H9 (cell line): ENCODE measurements at regions not wholly inside any gene's neighbourhood (a gene's known extent, or its start where the extent isn't known, plus 50 kb on each side); places are given as distances from the start of the nearest gene placed in this dataset.

Experiments used
- DNase-seq: peaks from one replicate; pipeline ENCODE4 v3.0.0-alpha.2; 2017
- H2AFZ ChIP-seq: one replicate; pipeline ENCODE4 v1.6.1; 2013; ENCODE audit warnings: mild to moderate bottlenecking, low read length, control low read depth, moderate library complexity
- H2AK5ac ChIP-seq: 2 replicates; pipeline ENCODE4 v1.6.1; 2013; ENCODE audit warnings: low read length, control low read depth, mixed read lengths; ENCODE audit not compliant: insufficient read length
- H2BK120ac ChIP-seq: one replicate; pipeline ENCODE4 v1.6.1; 2013; ENCODE audit warnings: low read depth, mild to moderate bottlenecking, low read length, control low read depth, inconsistent platforms; ENCODE audit not compliant: poor library complexity, severe bottlenecking
- H2BK12ac ChIP-seq: 2 replicates; pipeline ENCODE4 v1.6.1; 2013; ENCODE audit warnings: low read length, control low read depth, mixed read lengths, low read depth; ENCODE audit not compliant: insufficient read length
- H2BK15ac ChIP-seq: 2 replicates; pipeline ENCODE4 v1.6.1; 2013; ENCODE audit warnings: low read depth, low read length, control low read depth
- H2BK20ac ChIP-seq: one replicate; pipeline ENCODE4 v1.6.1; 2013; ENCODE audit warnings: low read depth, mild to moderate bottlenecking, low read length, control low read depth, inconsistent platforms; ENCODE audit not compliant: poor library complexity, severe bottlenecking
- H2BK5ac ChIP-seq: 2 replicates; pipeline ENCODE4 v1.6.1; 2013; ENCODE audit warnings: low read length, control low read depth, mixed read lengths; ENCODE audit not compliant: insufficient read length
- H3K14ac ChIP-seq: 2 replicates; pipeline ENCODE4 v1.6.1; 2013; ENCODE audit warnings: low read length, control low read depth; ENCODE audit not compliant: insufficient read depth
- H3K18ac ChIP-seq: 2 replicates; pipeline ENCODE4 v1.6.1; 2013; ENCODE audit warnings: low read depth, mild to moderate bottlenecking, mixed read lengths, low read length, control low read depth; ENCODE audit not compliant: insufficient read length
- H3K23ac ChIP-seq: 2 replicates; pipeline ENCODE4 v1.6.1; 2013; ENCODE audit warnings: low read length, control low read depth, mixed read lengths, low read depth; ENCODE audit not compliant: insufficient read length
- H3K23me2 ChIP-seq: 2 replicates; pipeline ENCODE4 v1.6.1; 2013; ENCODE audit warnings: low read depth, mild to moderate bottlenecking, mixed read lengths, low read length, control low read depth; ENCODE audit not compliant: insufficient read length, poor library complexity, severe bottlenecking
- H3K27ac ChIP-seq: 2 replicates; pipeline ENCODE4 v1.5.1; 2013; ENCODE audit warnings: low read length, control low read depth, mixed read lengths, low read depth; ENCODE audit not compliant: insufficient read length
- H3K27me3 ChIP-seq: 2 replicates; pipeline ENCODE4 v1.6.1; 2013; ENCODE audit warnings: low read length, control low read depth, inconsistent platforms; ENCODE audit not compliant: insufficient read depth
- H3K4ac ChIP-seq: 2 replicates; pipeline ENCODE4 v1.6.1; 2013; ENCODE audit warnings: low read depth, mild to moderate bottlenecking, control low read depth, inconsistent platforms, low read length, moderate library complexity
- H3K4me1 ChIP-seq: 2 replicates; pipeline ENCODE4 v1.6.1; 2013; ENCODE audit warnings: low read length, control low read depth, inconsistent platforms; ENCODE audit not compliant: insufficient read depth
- H3K4me2 ChIP-seq: 2 replicates; pipeline ENCODE4 v1.6.1; 2013; ENCODE audit warnings: low read length, control low read depth, mixed read lengths; ENCODE audit not compliant: insufficient read length, insufficient read depth
- H3K56ac ChIP-seq: 2 replicates; pipeline ENCODE4 v1.6.1; 2013; ENCODE audit warnings: low read depth, mild to moderate bottlenecking, mixed read lengths, low read length, control low read depth; ENCODE audit not compliant: insufficient read length
- H3K79me1 ChIP-seq: 2 replicates; pipeline ENCODE4 v1.6.1; 2013; ENCODE audit warnings: low read depth, mild to moderate bottlenecking, moderate library complexity, low read length, control low read depth, inconsistent platforms; ENCODE audit not compliant: insufficient read depth, poor library complexity, severe bottlenecking
- H3K79me2 ChIP-seq: 2 replicates; pipeline ENCODE4 v1.6.1; 2013; ENCODE audit warnings: low read length, control low read depth, inconsistent platforms; ENCODE audit not compliant: insufficient read depth
- H3K9ac ChIP-seq: 2 replicates; pipeline ENCODE4 v1.6.1; 2013; ENCODE audit warnings: low read length, control low read depth, mixed read lengths; ENCODE audit not compliant: insufficient read length; ENCODE audit errors: extremely low read depth
- H3K9me3 ChIP-seq: one replicate; pipeline ENCODE4 v1.6.1; 2013; ENCODE audit warnings: low read depth, low read length, inconsistent platforms; ENCODE audit not compliant: control insufficient read depth
- H3T11ph ChIP-seq: one replicate; pipeline ENCODE4 v1.6.1; 2013; ENCODE audit warnings: mild to moderate bottlenecking, low read length, control low read depth, inconsistent platforms
- H4K20me1 ChIP-seq: one replicate; pipeline ENCODE4 v1.6.1; 2013; ENCODE audit not compliant: control insufficient read depth, insufficient read length, insufficient read depth
- H4K5ac ChIP-seq: 2 replicates; pipeline ENCODE4 v1.6.1; 2013; ENCODE audit warnings: low read depth, mild to moderate bottlenecking, mixed read lengths, low read length, control low read depth; ENCODE audit not compliant: insufficient read length
- H4K8ac ChIP-seq: replicated peaks from 2 replicates; pipeline ENCODE4 v1.6.1; 2013; ENCODE audit warnings: low read length, control low read depth, mixed read lengths, low read depth; ENCODE audit not compliant: insufficient read length
- H4K91ac ChIP-seq: 2 replicates; pipeline ENCODE4 v1.6.1; 2013; ENCODE audit warnings: low read depth, mild to moderate bottlenecking, moderate library complexity, mixed read lengths, low read length, control low read depth; ENCODE audit not compliant: insufficient read length
- H3K27ac Mint-ChIP-seq, 3 experiments: 2 replicates in 2 of 3; 3 replicates in 1 of 3; pipeline ENCODE4 v1.8.0; 2020 to 2021; ENCODE audit warnings: mixed read lengths in 3 of 3, mild to moderate bottlenecking in 1 of 3, moderate library complexity in 1 of 3
- H3K27me3 Mint-ChIP-seq: 2 replicates; pipeline ENCODE4 v1.8.0; 2021; ENCODE audit warnings: low read depth, mild to moderate bottlenecking, moderate library complexity, mixed read lengths
- H3K36me3 Mint-ChIP-seq, 3 experiments: 2 replicates in 2 of 3; 3 replicates in 1 of 3; pipeline ENCODE4 v1.8.0; 2020 to 2021; ENCODE audit warnings: low read depth in 3 of 3, mixed read lengths in 3 of 3; ENCODE audit not compliant: insufficient read depth in 1 of 3
- H3K4me1 Mint-ChIP-seq, 2 experiments: 2 replicates each; pipeline ENCODE4 v1.8.0; 2020; ENCODE audit warnings: mixed read lengths in 2 of 2
- H3K4me3 Mint-ChIP-seq, 2 experiments: 2 replicates in 1 of 2; 3 replicates in 1 of 2; pipeline ENCODE4 v1.8.0; 2020 to 2021; ENCODE audit warnings: mild to moderate bottlenecking in 2 of 2, mixed read lengths in 2 of 2, moderate library complexity in 1 of 2
- H3K9me3 Mint-ChIP-seq, 2 experiments: 2 replicates in 1 of 2; 3 replicates in 1 of 2; pipeline ENCODE4 v1.8.0; 2020; ENCODE audit warnings: mild to moderate bottlenecking in 2 of 2, mixed read lengths in 2 of 2, moderate library complexity in 1 of 2
- WGBS: extraction: QIAGEN DNeasy Blood & Tissue Kit; methylation state at CpG from one replicate; pipeline ENCODE4 v1.1.7; 2013; ENCODE audit warnings: missing lambda C conversion rate, low lambda C conversion rate, mixed read lengths; ENCODE audit not compliant: insufficient read length; ENCODE audit errors: extremely low coverage; 5-methylcytosine and 5-hydroxymethylcytosine counted together
- TF ChIP-seq, protein P1 (sequence below): fragments of 200-600 bp; sonication (generic); conservative IDR thresholded peaks from 3 replicates; pipeline ENCODE4 v1.8.0; 2021; ENCODE audit warnings: antibody characterized with exemption, mild to moderate bottlenecking

DNA sequence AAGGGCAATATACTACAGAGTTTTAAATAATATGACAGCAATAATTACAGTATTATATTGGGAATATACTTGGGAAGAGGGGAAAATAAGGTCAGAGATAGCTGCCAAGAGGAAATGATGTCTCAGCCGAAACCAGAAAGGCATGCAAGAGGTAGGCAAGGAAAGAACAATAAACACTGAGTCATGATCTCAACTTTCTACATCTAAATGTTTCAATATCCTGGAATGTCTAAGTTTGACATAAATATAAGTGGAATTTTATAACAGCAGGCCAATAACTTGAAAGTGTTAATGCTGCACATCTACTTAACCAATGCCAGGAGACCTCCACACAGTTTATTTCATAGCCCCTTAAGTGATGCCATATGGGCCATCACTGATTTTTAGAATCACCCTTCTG lies 99.8 kb upstream of the CPNE4 start:
- no peak overlapping the region for H3K4me2 ChIP-seq
- H3K27me3 Mint-ChIP-seq: no peaks in the 10 kb centered on the region
- H3K27ac Mint-ChIP-seq: no peak overlapping the region

More for the DNA sequence above, 99.8 kb upstream of the CPNE4 start:
- no peak overlapping the region for H3K27ac ChIP-seq
- H4K91ac ChIP-seq: no peak overlapping the region
- H2BK12ac ChIP-seq: no peak overlapping the region
- H3K4me3 Mint-ChIP-seq: no peak overlapping the region
- no peak overlapping the region for H4K8ac ChIP-seq
- H2AK5ac ChIP-seq: no peak overlapping the region
- no CpG with 5 or more reads among the region's 1 CpG for WGBS
- no peaks in the 10 kb centered on the region for H3K27me3 ChIP-seq
- H2AFZ ChIP-seq: no peak overlapping the region
- H3K56ac ChIP-seq: no peak overlapping the region
- no peaks in the 10 kb centered on the region for H3K9me3 Mint-ChIP-seq
- no peak overlapping the region for H2BK15ac ChIP-seq
- no peaks in the 10 kb centered on the region for H3K9me3 ChIP-seq
- DNase-seq: no peak
- no peak overlapping the region for H3T11ph ChIP-seq
- H3K23me2 ChIP-seq: no peaks in the 10 kb centered on the region
- H3K79me1 ChIP-seq: no peaks in the 10 kb centered on the region
- no peak overlapping the region for H2BK20ac ChIP-seq
- no peak overlapping the region for H2BK120ac ChIP-seq
- H3K23ac ChIP-seq: no peak overlapping the region
- no peak overlapping the region for H2BK5ac ChIP-seq
- no peaks in the 10 kb centered on the region for H3K79me2 ChIP-seq
- H3K9ac ChIP-seq: no peak overlapping the region
- H4K20me1 ChIP-seq: no peaks in the 10 kb centered on the region
- no peak overlapping the region for H3K14ac ChIP-seq
- no peak overlapping the region for H3K4ac ChIP-seq
- H4K5ac ChIP-seq: no peak overlapping the region
- TF ChIP-seq, protein P1, sequence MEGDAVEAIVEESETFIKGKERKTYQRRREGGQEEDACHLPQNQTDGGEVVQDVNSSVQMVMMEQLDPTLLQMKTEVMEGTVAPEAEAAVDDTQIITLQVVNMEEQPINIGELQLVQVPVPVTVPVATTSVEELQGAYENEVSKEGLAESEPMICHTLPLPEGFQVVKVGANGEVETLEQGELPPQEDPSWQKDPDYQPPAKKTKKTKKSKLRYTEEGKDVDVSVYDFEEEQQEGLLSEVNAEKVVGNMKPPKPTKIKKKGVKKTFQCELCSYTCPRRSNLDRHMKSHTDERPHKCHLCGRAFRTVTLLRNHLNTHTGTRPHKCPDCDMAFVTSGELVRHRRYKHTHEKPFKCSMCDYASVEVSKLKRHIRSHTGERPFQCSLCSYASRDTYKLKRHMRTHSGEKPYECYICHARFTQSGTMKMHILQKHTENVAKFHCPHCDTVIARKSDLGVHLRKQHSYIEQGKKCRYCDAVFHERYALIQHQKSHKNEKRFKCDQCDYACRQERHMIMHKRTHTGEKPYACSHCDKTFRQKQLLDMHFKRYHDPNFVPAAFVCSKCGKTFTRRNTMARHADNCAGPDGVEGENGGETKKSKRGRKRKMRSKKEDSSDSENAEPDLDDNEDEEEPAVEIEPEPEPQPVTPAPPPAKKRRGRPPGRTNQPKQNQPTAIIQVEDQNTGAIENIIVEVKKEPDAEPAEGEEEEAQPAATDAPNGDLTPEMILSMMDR: no peak
- H3K4me1 ChIP-seq: peaks cover 2% of the 10 kb centered on the region
- H3K36me3 Mint-ChIP-seq: no peaks in the 10 kb centered on the region
- H3K4me1 Mint-ChIP-seq: peaks cover 22 to 29% of the 10 kb centered on the region in 2 experiments
- no peak overlapping the region for H3K18ac ChIP-seq
